Stimulated activated CD4-positive, alpha-beta T cell treated with anti-CD3 and anti-CD28 coated beads, Interleukin-4, amount 100 ng/mL, for 48 hours (primary cell): ENCODE measurements at regions not wholly inside any gene's neighbourhood (a gene's known extent, or its start where the extent isn't known, plus 50 kb on each side); places are given as distances from the start of the nearest gene placed in this dataset.

Source experiments
- DNase-seq, 2 donors: peaks; one replicate each; pipeline ENCODE4 v3.0.0-alpha.2; 2020; ENCODE audit warnings: low read depth in 2 of 2

DNA sequence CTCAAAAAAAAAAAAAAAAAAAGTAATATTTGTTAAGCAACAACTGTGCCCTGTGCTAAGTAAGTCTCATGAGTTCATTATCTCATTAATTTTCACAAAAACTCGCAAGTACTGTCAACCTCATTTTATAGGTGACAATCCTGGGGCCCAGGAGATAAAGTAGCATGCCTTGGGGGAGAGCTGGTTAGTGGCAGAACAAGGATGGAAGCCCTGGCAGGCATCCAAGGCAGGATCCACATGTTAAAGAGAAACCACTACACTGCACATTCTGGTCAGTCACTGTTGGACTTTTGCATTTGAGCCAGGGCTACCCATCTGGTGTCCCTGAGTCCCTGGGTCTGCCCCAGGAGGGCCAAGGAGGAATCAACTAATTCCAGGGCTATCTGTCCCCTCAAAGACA, 54.6 kb downstream of the ZFP36L2 start:
- no peak for DNase-seq

GRCh38 chr2:43170405-43171105, 55.9 kb downstream of the ZFP36L2 start:
- DNase-seq, result no peak

- peak; percentile 60 to 80 for DNase-seq
Measured at GRCh38 chr2:43169987-43170386, 56.4 kb downstream of the ZFP36L2 start.

DNA sequence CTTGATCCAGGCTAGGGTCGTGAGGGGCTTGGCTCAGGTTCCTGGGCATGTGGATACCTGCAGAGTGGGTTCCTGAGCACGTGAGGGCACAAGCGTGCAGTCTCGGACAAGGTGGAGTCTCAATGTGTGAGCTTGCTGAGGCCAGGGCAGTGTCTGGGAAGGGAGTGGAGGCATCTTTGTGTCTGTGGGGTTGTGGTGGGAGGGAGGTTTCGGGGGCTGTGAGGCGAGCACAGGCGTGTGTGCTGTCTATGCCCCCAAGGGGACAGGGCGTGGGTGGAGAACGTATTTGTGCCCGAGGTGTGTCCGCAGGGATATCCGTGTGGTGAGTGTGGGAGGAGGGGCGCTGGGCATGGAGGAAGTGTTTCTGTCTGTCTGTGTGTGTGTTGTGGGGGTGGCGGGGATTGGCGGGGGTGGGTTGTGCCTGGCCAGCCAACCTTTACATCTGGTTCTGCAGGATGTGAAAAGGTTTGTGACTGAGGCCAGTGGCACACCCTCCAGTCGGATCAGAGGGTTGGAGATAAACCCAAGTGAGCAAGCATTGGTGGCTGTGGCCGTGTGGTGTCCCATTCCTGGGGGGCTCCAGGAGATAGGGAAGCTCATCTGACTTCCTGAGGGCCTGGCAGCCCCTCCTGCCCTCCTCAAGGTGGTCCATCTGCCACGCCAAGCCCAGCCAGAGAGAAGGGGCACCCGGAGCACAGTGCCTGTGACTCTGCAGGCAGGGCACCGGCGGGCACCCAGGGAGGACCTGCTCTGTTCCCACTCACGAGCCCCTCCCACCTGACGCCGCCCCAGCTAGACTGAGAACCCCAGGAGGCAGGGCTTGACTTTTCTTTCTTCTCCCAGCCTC, 57.1 kb downstream of the ZFP36L2 start:
- no peak for DNase-seq

- DNase-seq, result no peak
Measured at GRCh38 chr2:43168016-43168369, 58.4 kb downstream of the ZFP36L2 start.

DNA sequence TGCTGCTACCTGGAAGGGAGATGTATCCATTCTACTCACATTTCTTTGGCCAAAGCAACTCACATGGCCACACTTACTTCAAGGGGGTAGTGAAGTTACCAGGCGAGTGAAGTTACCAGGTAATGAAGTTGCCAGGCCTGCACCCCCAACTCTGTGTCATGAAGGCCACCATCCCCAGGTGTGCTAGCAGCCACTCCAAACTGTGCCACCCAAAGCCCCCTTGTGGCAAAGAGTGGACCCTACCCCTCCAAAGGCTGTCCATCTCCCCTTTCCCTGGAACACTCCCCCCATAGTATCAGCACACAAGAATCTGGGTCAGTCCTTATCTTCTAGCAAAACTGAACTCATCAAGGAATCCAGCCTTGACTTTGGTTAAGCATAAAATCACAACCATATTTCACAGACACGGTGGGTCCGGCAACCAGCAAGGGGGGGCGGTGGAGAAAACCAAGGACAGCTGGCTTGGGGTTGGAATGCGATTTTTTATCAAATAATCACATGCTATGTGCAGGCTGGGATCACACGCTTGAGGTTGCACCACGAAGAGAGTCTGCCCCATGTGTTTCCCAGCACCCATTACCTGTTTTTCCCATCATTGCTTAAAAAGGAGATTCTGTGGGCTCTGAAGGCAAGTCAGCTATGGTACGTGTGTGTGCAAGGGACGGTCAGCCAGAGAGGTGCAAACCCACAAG, 60.9 kb downstream of the ZFP36L2 start:
- no peak for DNase-seq

- DNase-seq, result no peak
Measured at GRCh38 chr2:43164686-43165085, 61.7 kb downstream of the ZFP36L2 start.

DNA sequence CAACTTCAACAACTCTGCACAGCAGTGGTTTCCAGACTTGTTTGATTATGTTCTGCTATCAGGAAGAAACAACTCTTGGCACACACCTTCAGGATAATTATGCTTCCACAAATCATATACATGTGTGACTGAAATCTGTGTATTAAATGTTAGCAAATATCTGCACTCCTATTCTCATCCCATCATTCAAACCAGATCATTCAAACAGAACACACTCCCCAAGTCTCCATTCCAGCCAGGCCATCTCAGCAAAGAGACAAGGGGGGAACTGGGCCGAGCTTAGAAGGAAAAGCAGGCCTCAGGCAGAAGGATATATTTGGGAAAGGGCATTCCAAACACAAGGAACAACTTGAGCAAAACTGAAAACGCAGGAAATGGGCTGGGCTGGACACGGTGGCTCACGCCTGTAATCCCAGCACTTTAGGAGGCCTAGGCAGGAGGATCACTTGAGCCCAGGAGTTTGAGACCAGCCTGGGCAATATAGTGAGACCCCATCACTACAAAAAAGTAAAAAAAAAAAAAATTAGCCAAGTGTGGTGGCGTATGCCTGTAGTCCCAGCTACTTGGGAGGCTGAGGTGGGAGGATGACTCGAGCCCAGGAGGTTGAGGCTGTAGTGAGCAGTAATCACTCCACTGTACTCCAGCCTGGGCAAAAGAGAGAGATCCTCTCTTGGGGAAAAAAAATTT, 62.7 kb downstream of the ZFP36L2 start:
- DNase-seq, result no peak

DNA sequence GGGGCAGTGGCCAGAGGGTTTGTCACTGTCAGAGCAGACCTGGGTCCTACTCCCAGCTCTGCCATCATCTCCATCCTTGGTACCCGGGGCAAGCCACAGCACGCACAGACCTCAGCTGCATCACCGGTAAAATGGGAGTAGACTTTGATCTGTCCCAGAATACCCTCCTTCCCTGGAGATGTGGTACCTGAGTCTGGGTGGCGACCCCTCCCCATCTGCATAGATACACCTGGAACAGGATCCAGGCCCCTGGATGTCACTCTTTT, 64.0 kb downstream of the ZFP36L2 start:
- DNase-seq, result no peak

- no peak for DNase-seq
Measured at GRCh38 chr2:43161650-43162510, 64.5 kb downstream of the ZFP36L2 start.

GRCh38 chr2:43160778-43161177, 65.6 kb downstream of the ZFP36L2 start:
- no peak for DNase-seq

GRCh38 chr2:43159797-43160196, 66.6 kb downstream of the ZFP36L2 start:
- no peak for DNase-seq

DNA sequence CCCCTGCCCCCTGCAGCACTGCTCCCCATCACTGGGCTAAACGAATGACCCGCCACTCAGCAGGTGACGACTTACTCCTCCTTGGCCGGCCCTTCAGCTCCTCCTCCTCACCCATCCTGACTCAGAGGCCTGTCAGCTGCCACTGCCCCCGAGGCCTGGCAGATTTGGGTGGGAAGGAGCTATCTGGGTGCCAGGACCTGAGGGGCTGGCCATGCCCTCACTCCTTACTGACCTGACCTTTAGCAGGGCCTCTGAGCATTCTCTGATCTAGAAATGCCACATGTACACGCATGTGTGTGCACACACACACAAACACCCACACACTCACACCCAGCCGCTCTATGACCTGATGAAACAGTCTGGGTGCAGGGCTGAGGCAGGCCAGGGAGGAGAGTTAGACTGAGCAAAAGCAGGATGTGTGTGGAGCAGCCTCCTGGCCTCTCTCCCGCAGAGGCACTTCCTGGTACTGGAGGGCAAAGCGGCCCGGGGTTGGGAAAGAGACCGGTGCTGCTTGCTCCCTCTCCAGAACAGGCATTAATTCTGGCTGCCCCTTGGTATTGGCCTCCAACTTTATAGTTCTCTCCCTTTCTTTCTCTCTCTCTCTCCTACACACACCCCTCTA, 68.0 kb downstream of the ZFP36L2 start:
- DNase-seq, result peak in 1 of 2 donors; percentile 51

DNA sequence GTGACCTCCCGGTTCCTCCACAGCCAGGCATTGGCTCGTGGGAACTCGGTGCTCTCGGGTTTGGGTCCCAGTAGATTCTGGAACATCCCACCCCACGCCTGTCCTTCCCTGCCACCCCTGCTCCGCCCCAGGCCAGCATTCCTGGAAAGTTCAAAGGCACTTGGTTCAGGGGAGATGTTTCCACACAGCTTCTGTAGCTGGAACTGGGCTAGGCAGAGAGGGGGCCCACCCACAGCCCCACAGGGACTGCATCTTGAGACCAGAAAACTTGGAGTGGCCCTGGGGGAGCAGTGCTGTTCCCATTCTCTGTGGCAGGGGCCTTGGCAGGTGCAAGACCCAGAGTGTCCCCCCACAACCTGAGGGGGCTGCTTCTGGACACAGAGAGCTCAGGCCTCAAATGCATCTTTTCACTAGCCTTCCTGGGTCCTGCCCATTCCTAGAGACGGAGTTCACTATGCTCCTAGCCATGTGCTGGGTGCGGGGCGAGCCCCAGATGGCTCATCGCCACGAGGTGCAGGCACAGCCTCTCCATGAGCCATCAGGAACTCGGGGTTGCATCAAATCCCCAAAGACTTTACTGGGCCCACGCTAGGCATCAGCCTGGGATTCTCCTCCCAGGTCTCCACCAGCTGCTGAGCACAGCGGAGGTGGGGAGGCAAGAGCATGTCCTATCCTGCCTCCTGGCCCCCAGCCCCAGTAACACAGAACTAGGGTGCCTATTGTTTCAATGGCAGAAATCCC, 68.7 kb downstream of the ZFP36L2 start:
- DNase-seq, result no peak

- DNase-seq, result no peak
Measured at GRCh38 chr2:43155851-43156411, 70.5 kb downstream of the ZFP36L2 start.

GRCh38 chr2:43154685-43155084, 71.7 kb downstream of the ZFP36L2 start:
- DNase-seq, result no peak

GRCh38 chr2:43152741-43153647, 73.4 kb downstream of the ZFP36L2 start:
- DNase-seq, result no peak

DNA sequence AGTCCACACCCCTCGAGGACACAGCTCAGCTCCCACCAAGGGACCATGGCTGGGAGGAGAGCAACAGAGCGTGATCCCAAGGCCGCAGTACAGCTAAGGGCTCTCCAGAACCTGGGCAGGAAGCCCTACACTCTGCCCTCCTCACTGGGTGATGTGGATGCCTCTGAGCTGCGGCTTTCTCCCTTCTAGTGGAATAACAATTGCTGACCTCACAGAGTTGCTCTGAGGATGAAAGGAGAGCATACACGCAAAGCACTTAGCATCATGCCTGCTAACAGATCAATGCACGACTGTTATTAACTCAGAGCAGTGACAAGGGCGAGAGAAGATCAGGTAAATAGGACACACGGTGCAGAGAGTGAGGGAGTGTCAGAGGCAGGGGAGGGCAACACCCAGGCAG, 74.2 kb downstream of the ZFP36L2 start:
- no peak for DNase-seq
